ENCODE measurements at regions not wholly inside any gene's neighbourhood (a gene's known extent, or its start where the extent isn't known, plus 50 kb on each side); places are given as distances from the start of the nearest gene placed in this dataset.

DNA sequence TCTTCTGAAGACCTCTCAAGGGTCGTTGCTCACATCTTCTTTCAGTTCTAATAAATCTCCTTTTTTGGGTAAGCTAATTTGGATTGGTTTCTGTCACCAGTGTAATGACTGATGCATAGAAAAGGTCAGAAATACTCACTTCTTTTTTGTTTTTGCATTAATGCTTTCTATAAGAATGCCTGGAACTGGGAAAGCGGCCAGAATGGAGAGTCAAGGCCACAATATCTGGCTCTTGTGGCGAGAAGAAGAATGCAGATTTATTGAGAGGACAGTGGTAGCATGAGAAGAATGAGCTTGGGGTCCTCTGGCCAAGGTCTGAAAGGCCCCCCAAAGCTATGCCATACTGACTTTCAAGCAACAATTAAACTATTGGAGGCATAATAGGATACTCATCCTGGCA, 88.0 kb upstream of the SLC12A2 start:
- no peak for TF ChIP-seq CTCF (IDR thresholded peaks at IDR 0.05 in 2 of 3, conservative IDR thresholded peaks at IDR 0.05 in 1 of 3; ENCODE audit: control insufficient read depth in 2 of 3, extremely low read depth in 1 of 3, insufficient read depth in 1 of 3, low read depth in 3 of 3, low read length in 3 of 3)
- no peak for TF ChIP-seq POLR2A (IDR thresholded peaks at IDR 0.05; ENCODE audit: low read depth, low read length)
- TF ChIP-seq NR2C1 (IDR thresholded peaks at IDR 0.05): no peak

Data from GM12878 (cell line).